ENCODE measurements at regions not wholly inside any gene's neighbourhood (a gene's known extent, or its start where the extent isn't known, plus 50 kb on each side); places are given as distances from the start of the nearest gene placed in this dataset.

- DNase-seq (no peak), ATAC-seq (ENCODE audit: low read depth) (no peak)
- no peaks in the 10 kb centered on the region for H3K27me3 Mint-ChIP-seq
- H3K4me1 Mint-ChIP-seq, result no peaks in the 10 kb centered on the region
- no peaks in the 10 kb centered on the region for H3K36me3 Mint-ChIP-seq (ENCODE audit: low read depth)
- TF ChIP-seq CTCF (IDR thresholded peaks at IDR 0.05), result no peak
- H3K9me3 Mint-ChIP-seq, result no peaks in the 10 kb centered on the region
- no peak overlapping the region for H3K4me3 Mint-ChIP-seq
- POLR2A ChIA-PET, result no interaction called here
- intact Hi-C loops (cut with micrococcal nuclease), result no loop called here
- CTCF ChIA-PET, result no interaction called here
- H3K27ac Mint-ChIP-seq, result no peak overlapping the region
Observed at GRCh38 chr5:3542769-3543168, 52.9 kb upstream of the IRX1 start.

- H3K4me3 Mint-ChIP-seq, result no peak overlapping the region
- ATAC-seq (ENCODE audit: low read depth), result no peak
Observed at GRCh38 chr5:3542158-3542557, 53.5 kb upstream of the IRX1 start.

GRCh38 chr5:3538886-3539285 is 56.7 kb upstream of the IRX1 start:
- TF ChIP-seq CTCF (IDR thresholded peaks at IDR 0.05), result no peak
- H3K4me1 Mint-ChIP-seq, result no peaks in the 10 kb centered on the region
- H3K36me3 Mint-ChIP-seq (ENCODE audit: low read depth), result no peaks in the 10 kb centered on the region
- DNase-seq (no peak), ATAC-seq (ENCODE audit: low read depth) (no peak)
- CTCF ChIA-PET, result no interaction called here
- intact Hi-C loops (cut with micrococcal nuclease), result no loop called here
- no peak overlapping the region for H3K27ac Mint-ChIP-seq
- POLR2A ChIA-PET, result no interaction called here
- H3K9me3 Mint-ChIP-seq, result peaks cover 5% of the 10 kb centered on the region
- H3K4me3 Mint-ChIP-seq, result no peak overlapping the region
- no peaks in the 10 kb centered on the region for H3K27me3 Mint-ChIP-seq

More at GRCh38 chr5:3542158-3542557, 53.5 kb upstream of the IRX1 start:
- TF ChIP-seq CTCF (IDR thresholded peaks at IDR 0.05), result no peak
- POLR2A ChIA-PET, result no interaction called here
- CTCF ChIA-PET, result no interaction called here
- no peak overlapping the region for H3K27ac Mint-ChIP-seq
- H3K36me3 Mint-ChIP-seq (ENCODE audit: low read depth), result no peaks in the 10 kb centered on the region
- no peaks in the 10 kb centered on the region for H3K4me1 Mint-ChIP-seq
- no peak for DNase-seq
- intact Hi-C loops (cut with micrococcal nuclease), result no loop called here
- no peaks in the 10 kb centered on the region for H3K9me3 Mint-ChIP-seq
- H3K27me3 Mint-ChIP-seq, result no peaks in the 10 kb centered on the region

- no peak overlapping the region for H3K27ac Mint-ChIP-seq
- H3K27me3 Mint-ChIP-seq, result no peaks in the 10 kb centered on the region
- ChIA-PET POLR2A (no interaction called here), CTCF (no interaction called here)
- no peak for TF ChIP-seq CTCF (IDR thresholded peaks at IDR 0.05)
- ATAC-seq (ENCODE audit: low read depth), result no peak
- intact Hi-C loops (cut with micrococcal nuclease), result no loop called here
- no peak for DNase-seq
- H3K9me3 Mint-ChIP-seq, result peaks cover 8% of the 10 kb centered on the region
- no peaks in the 10 kb centered on the region for H3K36me3 Mint-ChIP-seq (ENCODE audit: low read depth)
- no peak overlapping the region for H3K4me3 Mint-ChIP-seq
- no peaks in the 10 kb centered on the region for H3K4me1 Mint-ChIP-seq
Observed at GRCh38 chr5:3537942-3538341, 57.7 kb upstream of the IRX1 start.

- DNase-seq (no peak), ATAC-seq (ENCODE audit: low read depth) (no peak)
- TF ChIP-seq CTCF (IDR thresholded peaks at IDR 0.05), result no peak
- ChIA-PET POLR2A (no interaction called here), CTCF (no interaction called here)
- no peaks in the 10 kb centered on the region for H3K4me1 Mint-ChIP-seq
- intact Hi-C loops (cut with micrococcal nuclease), result no loop called here
- no peaks in the 10 kb centered on the region for H3K36me3 Mint-ChIP-seq (ENCODE audit: low read depth)
- H3K4me3 Mint-ChIP-seq, result no peak overlapping the region
- H3K9me3 Mint-ChIP-seq, result peaks cover 9% of the 10 kb centered on the region
- no peaks in the 10 kb centered on the region for H3K27me3 Mint-ChIP-seq
- H3K27ac Mint-ChIP-seq, result no peak overlapping the region
Observed at GRCh38 chr5:3535414-3536211, 60.0 kb upstream of the IRX1 start.

Data from activated B cell treated with CpG ODN at 0.5 μM for 24 hours (primary cell).